Natural killer cell (primary cell): ENCODE measurements at regions not wholly inside any gene's neighbourhood (a gene's known extent, or its start where the extent isn't known, plus 50 kb on each side); places are given as distances from the start of the nearest gene placed in this dataset.
A peak's percentile ranks its signal among the peaks of the same experiment; 100 is the strongest.
"Not testable (repeated sequence)": the region's sequence is repeated elsewhere in the genome, so short reads cannot be mapped to it uniquely, and the experiment has no call there.

Experiments used
- ATAC-seq, 3 donors: fragments of 150-1000 bp in 2 of 3; fragments of 200-7000 bp in 1 of 3; cut with Tn5 transposase; 1 replicate in 1 of 3; 2 replicates in 2 of 3; pipeline ENCODE4 v1.10.0; 2021; ENCODE audit warnings: mild to moderate bottlenecking in 2 of 3, moderate library complexity in 2 of 3
- DNase-seq, 2 donors: peaks; one replicate each; pipeline versions ENCODE4 v3.0.0 to v3.0.0-alpha.2; 2013 to 2021; ENCODE audit warnings: mixed read lengths in 1 of 2
- H3K27ac ChIP-seq: one replicate; pipeline ENCODE4 v1.5.1; 2013; ENCODE audit warnings: mild to moderate bottlenecking, low read length
- H3K27me3 ChIP-seq: one replicate; pipeline ENCODE4 v1.6.1; 2013; ENCODE audit warnings: low read length; ENCODE audit not compliant: control insufficient read depth, insufficient read depth
- H3K36me3 ChIP-seq: one replicate; pipeline ENCODE4 v1.6.1; 2013; ENCODE audit warnings: low read length; ENCODE audit not compliant: control insufficient read depth, insufficient read depth
- H3K4me1 ChIP-seq: one replicate; pipeline ENCODE4 v1.6.1; 2013; ENCODE audit warnings: low read length; ENCODE audit not compliant: control insufficient read depth, insufficient read depth
- H3K4me3 ChIP-seq: one replicate; pipeline ENCODE4 v1.5.1; 2013; ENCODE audit warnings: low read length
- H3K9me3 ChIP-seq: one replicate; pipeline ENCODE4 v1.6.1; 2013; ENCODE audit warnings: low read length; ENCODE audit not compliant: control insufficient read depth, insufficient read depth
- H3K27ac Mint-ChIP-seq, 2 donors: one replicate each; pipeline ENCODE4 v1.8.0; 2022; ENCODE audit warnings: mild to moderate bottlenecking in 2 of 2, mixed read lengths in 2 of 2, moderate library complexity in 1 of 2
- H3K27me3 Mint-ChIP-seq, 2 donors: one replicate each; pipeline ENCODE4 v1.8.0; 2022; ENCODE audit warnings: low read depth in 2 of 2, mixed read lengths in 2 of 2
- H3K36me3 Mint-ChIP-seq: one replicate; pipeline ENCODE4 v1.8.0; 2022; ENCODE audit warnings: mixed read lengths
- H3K4me1 Mint-ChIP-seq, 2 donors: one replicate each; pipeline ENCODE4 v1.8.0; 2022; ENCODE audit warnings: mixed read lengths in 2 of 2
- H3K4me3 Mint-ChIP-seq: one replicate; pipeline ENCODE4 v1.8.0; 2022; ENCODE audit warnings: mild to moderate bottlenecking, moderate library complexity, mixed read lengths
- H3K9me3 Mint-ChIP-seq, 2 donors: one replicate each; pipeline ENCODE4 v1.8.0; 2022; ENCODE audit warnings: mixed read lengths in 2 of 2
- WGBS: methylation state at CpG from one replicate; pipeline ENCODE4 v1.1.7; 2013; ENCODE audit warnings: missing lambda C conversion rate; ENCODE audit not compliant: insufficient coverage; 5-methylcytosine and 5-hydroxymethylcytosine counted together
- intact Hi-C: fragments of 100-400 bp; cut with micrococcal nuclease; formaldehyde crosslinking; loops from one replicate; pipeline ENCODE4 v1.14.2; 2022
- TF ChIP-seq, protein P1 (sequence below): fragments of 200-600 bp; IDR thresholded peaks from one replicate; pipeline ENCODE4 v1.8.0; 2022; ENCODE audit warnings: antibody characterized with exemption

DNA sequence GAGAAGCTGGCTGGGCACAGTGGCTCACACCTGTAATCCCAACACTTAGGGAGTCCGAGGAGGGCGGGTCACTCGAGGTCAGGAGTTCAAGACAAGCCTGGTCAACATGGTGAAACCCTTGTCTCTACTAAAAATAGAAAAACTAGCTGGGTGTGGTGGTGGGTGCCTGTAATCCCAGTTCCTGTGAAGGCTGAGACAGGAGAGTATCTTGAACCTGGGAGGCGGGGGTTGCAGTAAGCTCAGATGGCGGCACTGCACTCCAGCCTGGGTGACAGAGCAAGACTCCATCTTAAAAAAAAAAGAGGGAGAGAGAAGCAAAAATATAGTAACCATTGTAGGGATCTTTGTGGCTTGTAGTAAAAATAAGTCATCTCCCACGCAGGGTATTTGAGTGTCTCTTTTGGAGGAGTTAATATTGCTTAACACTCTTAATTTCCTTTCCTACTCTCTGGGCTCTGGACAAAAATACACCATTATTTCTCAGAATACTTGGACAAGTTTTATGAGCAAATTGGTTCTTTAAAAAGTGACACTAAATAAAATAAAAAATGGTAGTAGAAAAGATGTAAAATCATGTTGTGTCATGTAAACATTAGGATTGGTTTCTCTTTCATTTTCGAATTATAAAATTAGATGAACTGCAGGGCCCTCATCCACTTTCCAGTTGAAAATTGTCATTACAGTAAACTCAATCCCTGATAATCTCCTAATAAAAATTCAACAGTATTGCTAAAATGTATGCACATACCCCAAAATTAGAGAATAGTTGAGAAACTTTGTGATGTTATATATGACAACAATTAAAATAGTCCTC lies 61.1 kb upstream of the C12orf71 start:
- 77% methylated on average over 6 of the region's 7 CpGs for WGBS
- Mint-ChIP-seq H3K9me3 (no peaks in the 10 kb centered on the region), H3K4me1 (peaks cover 8 to 13% of the 10 kb centered on the region in 2 donors), H3K27me3 (no peaks in the 10 kb centered on the region), H3K27ac (peak overlapping the region; percentile 68 to 73), H3K4me3 (peak overlapping the region; percentile 65), H3K36me3 (no peaks in the 10 kb centered on the region)
- DNase-seq (peak in 1 of 2 donors; percentile 4), ATAC-seq (peak in 1 of 3 donors; percentile 36)
- H3K27ac ChIP-seq: no peak overlapping the region
- H3K4me1 ChIP-seq: peaks cover 4% of the 10 kb centered on the region
- intact Hi-C loops: no loop called here
- no peak overlapping the region for H3K4me3 ChIP-seq
- H3K27me3 ChIP-seq: no peaks in the 10 kb centered on the region
- TF ChIP-seq, protein P1, sequence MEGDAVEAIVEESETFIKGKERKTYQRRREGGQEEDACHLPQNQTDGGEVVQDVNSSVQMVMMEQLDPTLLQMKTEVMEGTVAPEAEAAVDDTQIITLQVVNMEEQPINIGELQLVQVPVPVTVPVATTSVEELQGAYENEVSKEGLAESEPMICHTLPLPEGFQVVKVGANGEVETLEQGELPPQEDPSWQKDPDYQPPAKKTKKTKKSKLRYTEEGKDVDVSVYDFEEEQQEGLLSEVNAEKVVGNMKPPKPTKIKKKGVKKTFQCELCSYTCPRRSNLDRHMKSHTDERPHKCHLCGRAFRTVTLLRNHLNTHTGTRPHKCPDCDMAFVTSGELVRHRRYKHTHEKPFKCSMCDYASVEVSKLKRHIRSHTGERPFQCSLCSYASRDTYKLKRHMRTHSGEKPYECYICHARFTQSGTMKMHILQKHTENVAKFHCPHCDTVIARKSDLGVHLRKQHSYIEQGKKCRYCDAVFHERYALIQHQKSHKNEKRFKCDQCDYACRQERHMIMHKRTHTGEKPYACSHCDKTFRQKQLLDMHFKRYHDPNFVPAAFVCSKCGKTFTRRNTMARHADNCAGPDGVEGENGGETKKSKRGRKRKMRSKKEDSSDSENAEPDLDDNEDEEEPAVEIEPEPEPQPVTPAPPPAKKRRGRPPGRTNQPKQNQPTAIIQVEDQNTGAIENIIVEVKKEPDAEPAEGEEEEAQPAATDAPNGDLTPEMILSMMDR: no peak
- no peaks in the 10 kb centered on the region for H3K36me3 ChIP-seq
- H3K9me3 ChIP-seq: no peaks in the 10 kb centered on the region

DNA sequence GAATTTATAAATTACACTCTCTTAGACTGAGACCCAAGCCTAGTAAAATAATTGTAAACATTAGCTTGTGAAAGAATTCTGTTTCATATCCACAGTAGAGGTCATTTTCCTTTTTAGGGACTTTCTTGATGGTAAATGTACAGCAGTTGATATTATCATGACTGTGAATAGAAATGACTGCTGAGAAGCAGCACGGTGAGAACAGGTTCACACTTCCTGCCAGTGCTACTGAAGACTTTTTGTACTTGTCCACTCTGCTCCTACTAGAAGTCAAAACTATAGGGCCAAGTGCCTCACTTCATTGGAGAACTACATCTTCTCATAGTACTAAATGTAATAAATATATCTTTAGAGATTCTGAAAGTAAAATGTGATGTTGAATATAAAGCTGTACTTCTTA lies 63.3 kb upstream of the C12orf71 start:
- H3K9me3 Mint-ChIP-seq, DNase-seq, H3K27me3 Mint-ChIP-seq, H3K4me1 ChIP-seq, H3K4me3 ChIP-seq, intact Hi-C loops, H3K4me3 Mint-ChIP-seq, H3K9me3 ChIP-seq, H3K36me3 ChIP-seq, H3K27me3 ChIP-seq, H3K36me3 Mint-ChIP-seq, H3K27ac ChIP-seq: not testable (repeated sequence)
- Mint-ChIP-seq H3K4me1 (peaks cover 8 to 13% of the 10 kb centered on the region in 2 donors), H3K27ac (peak overlapping the region in 1 of 2 donors; percentile 31)
- peak in 1 of 3 donors; percentile 34 for ATAC-seq
- no CpG with 5 or more reads among the region's 1 CpG for WGBS

DNA sequence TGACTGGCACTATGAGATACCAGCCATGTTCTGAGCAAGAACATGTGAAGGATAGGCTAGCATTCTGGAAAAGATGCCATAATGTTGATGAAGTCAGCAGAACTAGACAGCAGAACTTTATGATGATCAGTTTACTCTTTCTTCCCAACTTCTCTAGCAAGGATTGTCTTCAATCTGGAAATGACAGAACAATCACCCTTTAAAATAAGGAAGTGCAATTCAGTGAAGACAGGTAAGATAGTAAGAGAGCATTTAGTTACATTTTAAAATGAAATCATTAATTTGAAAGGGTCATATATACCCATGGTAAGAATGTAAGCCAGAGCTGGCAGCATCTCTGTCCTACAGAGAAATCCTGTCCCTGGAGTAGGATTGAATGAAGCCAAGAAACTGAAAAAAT lies 66.0 kb upstream of the C12orf71 start:
- no peak overlapping the region for H3K4me3 ChIP-seq
- no peak for ATAC-seq
- no peak overlapping the region for H3K4me3 Mint-ChIP-seq
- peaks cover under 1% of the 10 kb centered on the region for H3K4me1 ChIP-seq
- no peaks in the 10 kb centered on the region for H3K9me3 Mint-ChIP-seq
- H3K9me3 ChIP-seq: no peaks in the 10 kb centered on the region
- no peak for DNase-seq
- H3K4me1 Mint-ChIP-seq: peaks cover 5 to 10% of the 10 kb centered on the region in 2 donors
- H3K36me3 Mint-ChIP-seq: no peaks in the 10 kb centered on the region
- H3K27me3 ChIP-seq: no peaks in the 10 kb centered on the region
- H3K27ac ChIP-seq: no peak overlapping the region
- intact Hi-C loops: no loop called here
- H3K27ac Mint-ChIP-seq: no peak overlapping the region
- H3K27me3 Mint-ChIP-seq: no peaks in the 10 kb centered on the region
- TF ChIP-seq, protein P1: no peak
- no peaks in the 10 kb centered on the region for H3K36me3 ChIP-seq

DNA sequence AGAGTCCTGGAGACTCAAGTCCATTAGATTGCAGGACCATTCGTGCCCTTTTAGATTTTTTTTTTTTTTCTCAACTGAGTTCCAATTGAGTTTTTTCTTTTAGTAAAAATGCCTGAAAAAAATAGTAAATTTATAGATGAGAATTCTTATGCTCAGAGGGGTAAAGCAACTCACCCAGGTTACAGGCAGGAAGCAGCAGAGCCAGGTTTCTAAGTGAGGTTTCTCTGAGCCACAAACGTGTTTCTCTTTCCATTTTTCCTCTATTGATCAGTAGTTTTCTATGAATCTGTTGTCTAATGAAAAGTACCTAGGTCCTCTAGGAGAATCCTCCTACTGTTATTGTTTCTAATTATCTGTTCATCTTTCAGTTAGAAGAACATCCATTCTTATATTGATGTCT lies 66.4 kb upstream of the C12orf71 start:
- DNase-seq (no peak), ATAC-seq (no peak)
- Mint-ChIP-seq H3K4me3 (no peak overlapping the region), H3K27ac (no peak overlapping the region), H3K9me3 (no peaks in the 10 kb centered on the region), H3K27me3 (no peaks in the 10 kb centered on the region), H3K4me1 (peaks cover under 1 to 5% of the 10 kb centered on the region in 2 donors), H3K36me3 (no peaks in the 10 kb centered on the region)
- WGBS: 66% methylated on average over 2 of the region's 2 CpGs
- no peaks in the 10 kb centered on the region for H3K4me1 ChIP-seq
- no peaks in the 10 kb centered on the region for H3K27me3 ChIP-seq
- TF ChIP-seq, protein P1: no peak
- no peak overlapping the region for H3K27ac ChIP-seq
- intact Hi-C loops: no loop called here
- H3K4me3 ChIP-seq: no peak overlapping the region
- H3K36me3 ChIP-seq: no peaks in the 10 kb centered on the region
- no peaks in the 10 kb centered on the region for H3K9me3 ChIP-seq
